Prostate gland (tissue), 2 donors: ENCODE measurements at regions not wholly inside any gene's neighbourhood (a gene's known extent, or its start where the extent isn't known, plus 50 kb on each side); places are given as distances from the start of the nearest gene placed in this dataset.

Experiments
- DNase-seq: peaks from one replicate; pipeline ENCODE4 v3.0.0-alpha.2; 2019; ENCODE audit warnings: low spot score
- H3K27ac ChIP-seq, 2 donors: fragments of 200-600 bp; sonication (generic); 2 replicates each; pipeline ENCODE4 v1.5.1; 2017 to 2019
- H3K27me3 ChIP-seq: fragments of 200-600 bp; sonication (generic); replicated peaks from 2 replicates; pipeline ENCODE4 v1.5.1; 2019; ENCODE audit not compliant: insufficient read depth
- H3K36me3 ChIP-seq, 2 donors: fragments of 200-600 bp; sonication (generic); 1 replicate in 1 of 2; 2 replicates in 1 of 2; pipeline versions ENCODE4 v1.5.1 to v1.8.1; 2017 to 2019
- H3K4me1 ChIP-seq: fragments of 200-600 bp; sonication (generic); replicated peaks from 2 replicates; pipeline ENCODE4 v1.5.1; 2019
- H3K4me3 ChIP-seq, 2 donors: fragments of 200-600 bp; sonication (generic); 2 replicates each; pipeline ENCODE4 v1.5.1; 2017 to 2019
- H3K9me3 ChIP-seq: fragments of 200-600 bp; sonication (generic); 2 replicates; pipeline ENCODE4 v1.5.1; 2017
- CTCF ChIP-seq, 4 experiments: fragments of 200-600 bp in 2 of 4; fragments of 450-650 bp in 2 of 4; sonication (generic) in 2 of 4; IDR thresholded peaks; 1 replicate in 3 of 4; 2 replicates in 1 of 4; pipeline ENCODE4 v1.5.1; 2016 to 2019; ENCODE audit warnings: antibody characterized with exemption in 4 of 4, mild to moderate bottlenecking in 2 of 4, moderate library complexity in 2 of 4
- POLR2A ChIP-seq: fragments of 450-650 bp; IDR thresholded peaks from one replicate; pipeline ENCODE4 v1.6.1; 2016; ENCODE audit warnings: antibody characterized with exemption, mild to moderate bottlenecking
- POLR2AphosphoS5 ChIP-seq: sonication (generic); formaldehyde crosslinking; IDR thresholded peaks from one replicate; pipeline ENCODE4 v1.6.1; 2017; ENCODE audit warnings: antibody characterized with exemption
- WGBS: methylation state at CpG from one replicate; pipeline ENCODE4 v1.1.5; 2018; 5-methylcytosine and 5-hydroxymethylcytosine counted together
- intact Hi-C: fragments of 100-400 bp; cut with DNase I; formaldehyde crosslinking; loops from one replicate; pipeline ENCODE4 v1.14.2; 2022

DNA sequence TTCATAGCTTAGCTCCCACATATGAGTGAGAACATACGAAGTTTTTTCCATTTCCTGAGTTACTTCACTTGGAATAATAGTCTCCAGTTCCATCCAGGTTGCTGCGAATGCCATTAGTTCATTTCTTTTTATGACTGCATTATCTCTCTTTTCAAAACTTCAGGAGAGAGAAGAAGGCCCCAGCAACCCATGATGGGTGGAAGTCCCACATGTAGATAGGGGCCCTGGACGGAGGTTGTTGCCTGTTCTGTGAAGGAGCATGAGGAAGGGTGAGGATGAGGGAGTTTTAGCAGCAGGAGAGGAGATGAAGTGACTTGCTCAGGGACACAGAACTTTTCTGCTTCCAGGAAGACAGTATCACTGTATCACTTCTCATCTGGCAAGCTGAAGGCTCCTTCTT is 102.2 kb upstream of the KLF4 start:
- H3K4me1 ChIP-seq = no peaks in the 10 kb centered on the region
- 82% methylated on average over 3 of the region's 3 CpGs for WGBS
- no peak overlapping the region for H3K27ac ChIP-seq
- H3K36me3 ChIP-seq = no peaks in the 10 kb centered on the region
- H3K9me3 ChIP-seq = no peaks in the 10 kb centered on the region
- no peaks in the 10 kb centered on the region for H3K27me3 ChIP-seq
- H3K4me3 ChIP-seq = no peak overlapping the region
- DNase-seq = no peak
- intact Hi-C loops = no loop called here
- TF ChIP-seq POLR2AphosphoS5 (no peak), CTCF (IDR thresholded peaks at IDR 0.05) (no peak), POLR2A (no peak)

DNA sequence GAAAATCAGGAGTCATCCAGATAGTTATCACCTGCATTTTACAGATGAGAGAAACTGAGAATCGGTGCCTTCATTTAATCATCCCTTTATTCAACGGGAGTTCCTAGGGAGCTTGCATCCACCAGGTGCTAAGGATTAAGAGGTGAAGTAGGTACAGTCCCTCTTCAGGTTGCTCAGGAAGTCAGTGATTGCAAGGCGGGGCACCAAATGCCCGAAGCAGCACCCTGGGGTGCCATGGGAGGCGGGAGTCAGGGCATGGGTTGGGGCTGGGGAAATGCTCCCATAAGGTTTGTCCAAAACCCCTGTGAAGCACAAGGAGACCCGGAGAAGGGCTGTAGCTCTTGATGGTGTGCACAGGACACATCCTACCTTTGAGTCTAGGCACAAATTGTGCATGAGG is 98.8 kb upstream of the KLF4 start:
- 94% methylated on average over 6 of the region's 6 CpGs for WGBS
- intact Hi-C loops = no loop called here
- TF ChIP-seq POLR2A = no peak
- TF ChIP-seq POLR2AphosphoS5 = no peak
- no peak for TF ChIP-seq CTCF (IDR thresholded peaks at IDR 0.05)
- DNase-seq = no peak
- Histone ChIP-seq H3K36me3 (no peaks in the 10 kb centered on the region), H3K4me3 (no peak overlapping the region), H3K27ac (no peak overlapping the region), H3K9me3 (no peaks in the 10 kb centered on the region), H3K4me1 (no peaks in the 10 kb centered on the region), H3K27me3 (no peaks in the 10 kb centered on the region)

GRCh38 chr9:107587191-107587963 is 97.8 kb upstream of the KLF4 start:
- no peaks in the 10 kb centered on the region for H3K4me1 ChIP-seq
- WGBS = 63% methylated on average over 25 of the region's 26 CpGs
- intact Hi-C loops = no loop called here
- no peak for DNase-seq
- TF ChIP-seq POLR2A (no peak), CTCF (IDR thresholded peaks at IDR 0.05) (no peak), POLR2AphosphoS5 (no peak)
- no peaks in the 10 kb centered on the region for H3K27me3 ChIP-seq
- no peaks in the 10 kb centered on the region for H3K36me3 ChIP-seq
- H3K27ac ChIP-seq = no peak overlapping the region
- no peaks in the 10 kb centered on the region for H3K9me3 ChIP-seq
- no peak overlapping the region for H3K4me3 ChIP-seq

DNA sequence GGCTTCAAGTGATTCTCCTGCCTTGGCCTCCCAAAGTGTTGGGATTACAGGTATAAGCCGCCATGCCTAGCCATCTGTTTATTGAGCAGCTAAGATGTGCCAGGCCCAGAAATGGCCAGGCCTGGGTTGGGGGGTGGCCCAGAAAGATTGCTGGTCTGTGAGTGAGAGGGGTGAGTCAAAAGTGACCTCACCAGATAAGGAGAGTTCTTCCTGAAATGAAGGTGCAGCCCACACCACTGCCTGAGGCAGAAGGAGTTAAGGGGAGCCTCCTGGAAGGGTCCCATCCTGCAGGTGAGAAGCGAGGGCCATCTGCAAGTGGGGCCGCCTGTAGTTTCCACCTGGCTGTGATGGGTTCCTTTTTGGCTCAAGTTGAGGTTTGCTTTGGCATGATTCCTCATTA is 96.9 kb upstream of the KLF4 start:
- DNase-seq = no peak
- H3K27ac ChIP-seq = no peak overlapping the region
- no peaks in the 10 kb centered on the region for H3K27me3 ChIP-seq
- H3K36me3 ChIP-seq = no peaks in the 10 kb centered on the region
- TF ChIP-seq CTCF (IDR thresholded peaks at IDR 0.05) = no peak
- no peak for TF ChIP-seq POLR2AphosphoS5
- TF ChIP-seq POLR2A = no peak
- H3K4me1 ChIP-seq = no peaks in the 10 kb centered on the region
- H3K4me3 ChIP-seq = no peak overlapping the region
- intact Hi-C loops = no loop called here
- 84% methylated on average over 3 of the region's 3 CpGs for WGBS
- no peaks in the 10 kb centered on the region for H3K9me3 ChIP-seq

- Histone ChIP-seq H3K36me3 (no peaks in the 10 kb centered on the region), H3K27ac (no peak overlapping the region), H3K4me3 (no peak overlapping the region), H3K9me3 (no peaks in the 10 kb centered on the region), H3K27me3 (no peaks in the 10 kb centered on the region), H3K4me1 (no peaks in the 10 kb centered on the region)
- DNase-seq = no peak
- TF ChIP-seq POLR2A = no peak
- TF ChIP-seq CTCF (IDR thresholded peaks at IDR 0.05) = no peak
- TF ChIP-seq POLR2AphosphoS5 = no peak
- intact Hi-C loops = no loop called here
- 82% methylated on average over 3 of the region's 3 CpGs for WGBS
Measured at GRCh38 chr9:107585465-107585864, 95.9 kb upstream of the KLF4 start.
